Psoas muscle (tissue), 7 donors: ENCODE measurements at regions not wholly inside any gene's neighbourhood (a gene's known extent, or its start where the extent isn't known, plus 50 kb on each side); places are given as distances from the start of the nearest gene placed in this dataset.
"Not testable (repeated sequence)": the region's sequence is repeated elsewhere in the genome, so short reads cannot be mapped to it uniquely, and the experiment has no call there.

Experiments
- ATAC-seq, 4 donors: fragments of 200-7000 bp; cut with Tn5 transposase; one replicate each; pipeline ENCODE4 v1.9.1; 2020; ENCODE audit warnings: moderate library complexity in 3 of 4, mild to moderate bottlenecking in 2 of 4
- DNase-seq, 2 donors: peaks; one replicate each; pipeline ENCODE4 v3.0.0-alpha.2; 2020
- H3K27ac ChIP-seq: fragments of 200-600 bp; one replicate; pipeline ENCODE4 v1.8.0; 2022
- H3K27me3 ChIP-seq, 3 donors: fragments of 200-600 bp in 1 of 3; one replicate each; pipeline versions ENCODE4 v1.6.1 to v1.8.0; 2013 to 2022; ENCODE audit warnings: low read length in 2 of 3, mild to moderate bottlenecking in 2 of 3, moderate library complexity in 1 of 3; ENCODE audit not compliant: insufficient read depth in 3 of 3
- H3K36me3 ChIP-seq, 2 donors: fragments of 200-600 bp in 1 of 2; one replicate each; pipeline versions ENCODE4 v1.6.1 to v1.8.0; 2013 to 2022; ENCODE audit warnings: low read depth in 1 of 2, mild to moderate bottlenecking in 1 of 2, moderate library complexity in 1 of 2; ENCODE audit not compliant: insufficient read depth in 1 of 2
- H3K4me1 ChIP-seq: fragments of 200-600 bp; one replicate; pipeline ENCODE4 v1.8.0; 2022
- H3K4me3 ChIP-seq: fragments of 200-600 bp; one replicate; pipeline ENCODE4 v1.8.0; 2022; ENCODE audit warnings: mild to moderate bottlenecking
- H3K9me3 ChIP-seq: fragments of 200-600 bp; one replicate; pipeline ENCODE4 v1.8.0; 2022
- WGBS, 3 donors: extraction: QIAGEN DNeasy Blood & Tissue Kit; methylation state at CpG; one replicate each; pipeline versions ENCODE4 v1.1.6 to v1.1.7; 2013; 5-methylcytosine and 5-hydroxymethylcytosine counted together
- intact Hi-C, 2 donors: fragments of 100-400 bp; cut with DNase I; formaldehyde crosslinking; loops; one replicate each; pipeline versions ENCODE4 v1.11.0 to v1.14.2; 2022
- TF ChIP-seq, protein P1 (sequence below): fragments of 200-600 bp; IDR thresholded peaks from one replicate; pipeline ENCODE4 v1.8.0; 2022; ENCODE audit warnings: antibody characterized with exemption
- donor health status: healthy with polysubstance abuse.
- donor health status: DM: no; HTN: no; CAD: no; lungs with moderate emphysema.
- donor health status: Bipolar disorder and iron deficiency.
- donor health status: healthy.
- donor health status: DM: yes; HTN: yes; CAD: no.
- donor health status: DM: no; HTN: no; CAD: no.
- donor health status: DM: yes; HTN: yes; CAD: no.

DNA sequence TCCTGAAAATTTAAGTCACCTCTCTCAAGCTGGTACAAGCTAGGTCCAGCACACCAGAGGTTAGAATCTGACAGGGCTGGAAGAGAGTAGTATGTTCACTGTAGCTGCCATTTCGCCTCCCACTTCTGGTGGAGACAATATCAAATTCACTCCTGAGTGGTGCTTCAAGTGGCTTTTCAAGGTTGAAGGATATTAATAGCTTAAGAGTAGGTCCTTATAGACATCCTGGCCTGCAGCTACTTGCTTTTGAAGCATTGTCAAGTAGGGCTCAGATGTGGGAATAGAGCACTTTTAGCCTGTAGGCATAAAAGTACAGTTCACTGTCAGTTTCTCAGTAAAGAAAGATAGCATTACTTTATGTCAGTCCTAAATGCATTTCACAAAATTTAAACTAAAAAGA lies 270.5 kb upstream of the PLPP4 start:
- DNase-seq (no peak), ATAC-seq (no peak)
- H3K4me1 ChIP-seq = no peaks in the 10 kb centered on the region
- WGBS, 3 donors = 65 to 79% (median 77%) methylated on average over 1 of the region's 1 CpG
- H3K27me3 ChIP-seq = no peaks in the 10 kb centered on the region
- intact Hi-C loops = no loop called here
- no peak overlapping the region for H3K4me3 ChIP-seq
- no peaks in the 10 kb centered on the region for H3K9me3 ChIP-seq
- H3K36me3 ChIP-seq = no peaks in the 10 kb centered on the region
- TF ChIP-seq, protein P1, sequence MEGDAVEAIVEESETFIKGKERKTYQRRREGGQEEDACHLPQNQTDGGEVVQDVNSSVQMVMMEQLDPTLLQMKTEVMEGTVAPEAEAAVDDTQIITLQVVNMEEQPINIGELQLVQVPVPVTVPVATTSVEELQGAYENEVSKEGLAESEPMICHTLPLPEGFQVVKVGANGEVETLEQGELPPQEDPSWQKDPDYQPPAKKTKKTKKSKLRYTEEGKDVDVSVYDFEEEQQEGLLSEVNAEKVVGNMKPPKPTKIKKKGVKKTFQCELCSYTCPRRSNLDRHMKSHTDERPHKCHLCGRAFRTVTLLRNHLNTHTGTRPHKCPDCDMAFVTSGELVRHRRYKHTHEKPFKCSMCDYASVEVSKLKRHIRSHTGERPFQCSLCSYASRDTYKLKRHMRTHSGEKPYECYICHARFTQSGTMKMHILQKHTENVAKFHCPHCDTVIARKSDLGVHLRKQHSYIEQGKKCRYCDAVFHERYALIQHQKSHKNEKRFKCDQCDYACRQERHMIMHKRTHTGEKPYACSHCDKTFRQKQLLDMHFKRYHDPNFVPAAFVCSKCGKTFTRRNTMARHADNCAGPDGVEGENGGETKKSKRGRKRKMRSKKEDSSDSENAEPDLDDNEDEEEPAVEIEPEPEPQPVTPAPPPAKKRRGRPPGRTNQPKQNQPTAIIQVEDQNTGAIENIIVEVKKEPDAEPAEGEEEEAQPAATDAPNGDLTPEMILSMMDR = no peak
- H3K27ac ChIP-seq = no peak overlapping the region

- H3K36me3 ChIP-seq, DNase-seq, ATAC-seq, H3K9me3 ChIP-seq, H3K27ac ChIP-seq, intact Hi-C loops, H3K4me3 ChIP-seq, H3K27me3 ChIP-seq, H3K4me1 ChIP-seq: not testable (repeated sequence)
- 82 to 95% (median 86%) methylated on average over 1 of the region's 1 CpG for WGBS, 3 donors
These were observed 269.9 kb upstream of the PLPP4 start for GRCh38 chr10:120187168-120187567.

GRCh38 chr10:120188950-120189349 lies 268.1 kb upstream of the PLPP4 start:
- Histone ChIP-seq H3K9me3 (no peaks in the 10 kb centered on the region), H3K27me3 (no peaks in the 10 kb centered on the region), H3K36me3 (no peaks in the 10 kb centered on the region), H3K4me3 (no peak overlapping the region), H3K27ac (no peak overlapping the region), H3K4me1 (no peaks in the 10 kb centered on the region)
- DNase-seq (no peak), ATAC-seq (no peak)
- TF ChIP-seq, protein P1 = no peak
- intact Hi-C loops = no loop called here
- 61 to 80% (median 68%) methylated on average over 2 of the region's 2 CpGs for WGBS, 3 donors

DNA sequence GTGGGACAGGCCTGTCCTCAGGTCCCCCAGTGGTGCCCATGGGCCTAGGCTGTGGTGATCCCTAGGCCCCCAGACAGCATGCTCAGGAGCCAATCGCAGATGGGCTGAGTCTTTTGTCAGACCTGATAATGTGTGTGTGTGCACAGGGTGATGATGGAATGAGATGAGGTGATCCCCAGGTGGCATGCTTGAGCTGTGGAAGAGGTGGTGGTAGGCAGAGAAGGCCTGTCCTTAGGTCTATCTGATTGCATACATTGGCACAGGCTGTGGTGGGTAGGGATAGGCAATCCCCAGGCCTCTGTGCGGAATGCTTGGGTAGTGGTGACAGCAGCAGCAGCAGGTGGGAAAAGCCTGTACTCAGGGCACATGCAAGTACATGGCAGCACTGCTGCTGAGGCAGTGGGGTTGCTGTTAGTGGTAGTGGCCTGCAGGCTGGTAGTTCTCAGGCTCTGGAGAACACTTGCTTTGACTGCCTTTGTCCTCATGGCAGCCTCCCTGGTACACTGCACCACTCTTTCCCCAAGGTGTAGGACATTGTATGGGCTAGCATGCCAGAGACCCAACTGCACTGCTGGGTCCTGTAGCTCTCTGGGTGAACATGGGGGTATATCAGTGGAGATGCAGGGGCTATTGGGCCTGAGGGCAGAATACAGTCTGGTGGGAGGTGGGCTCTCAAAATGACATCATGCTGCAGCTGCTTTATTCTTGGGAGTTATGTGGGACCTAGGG lies 260.9 kb upstream of the PLPP4 start:
- H3K36me3 ChIP-seq = no peaks in the 10 kb centered on the region
- 86 to 94% (median 94%) methylated on average over 2 of the region's 2 CpGs for WGBS, 3 donors

DNA sequence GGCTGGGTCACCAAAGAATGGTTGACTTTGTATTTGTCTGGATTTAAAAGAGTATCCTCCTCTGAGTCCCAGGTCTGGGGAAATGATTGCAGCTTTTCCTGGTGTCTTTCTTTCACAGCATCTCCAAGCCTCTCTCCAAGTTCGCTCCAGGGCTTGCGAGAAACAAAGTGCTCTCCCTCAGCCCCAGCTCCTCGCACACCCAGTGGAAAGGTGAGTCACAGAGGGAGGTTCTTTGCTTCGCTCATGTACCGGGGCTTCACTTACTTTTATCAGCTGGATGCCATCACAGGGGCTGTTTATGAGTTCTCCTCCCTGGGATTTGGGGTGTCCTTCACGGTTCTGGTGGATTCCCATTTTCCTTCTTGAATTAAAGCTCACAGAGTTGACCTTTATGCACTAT lies 252.2 kb upstream of the PLPP4 start:
- H3K4me3 ChIP-seq = no peak overlapping the region
- ATAC-seq = no peak
- WGBS, 3 donors = 82 to 84% (median 83%) methylated on average over 6 of the region's 6 CpGs
- H3K9me3 ChIP-seq = no peaks in the 10 kb centered on the region
- no peaks in the 10 kb centered on the region for H3K27me3 ChIP-seq
- intact Hi-C loops = no loop called here
- H3K27ac ChIP-seq = no peak overlapping the region
- TF ChIP-seq, protein P1 = no peak
- H3K4me1 ChIP-seq = no peaks in the 10 kb centered on the region
- H3K36me3 ChIP-seq = no peaks in the 10 kb centered on the region
- no peak for DNase-seq

More for the DNA sequence above, 260.9 kb upstream of the PLPP4 start:
- H3K9me3 ChIP-seq = no peaks in the 10 kb centered on the region
- ATAC-seq (no peak), DNase-seq (no peak)
- TF ChIP-seq, protein P1 = no peak
- no peak overlapping the region for H3K27ac ChIP-seq
- H3K4me1 ChIP-seq = no peaks in the 10 kb centered on the region
- intact Hi-C loops = no loop called here
- H3K27me3 ChIP-seq = no peaks in the 10 kb centered on the region
- no peak overlapping the region for H3K4me3 ChIP-seq
